GM23338 (cell line): ENCODE measurements at regions not wholly inside any gene's neighbourhood (a gene's known extent, or its start where the extent isn't known, plus 50 kb on each side); places are given as distances from the start of the nearest gene placed in this dataset.
A peak's percentile ranks its signal among the peaks of the same experiment; 100 is the strongest.

ENCODE experiments used
- ATAC-seq: fragments of 200-7000 bp; cut with Tn5 transposase; 3 replicates; pipeline ENCODE4 v1.9.1; 2020
- DNase-seq: peaks from one replicate; pipeline ENCODE4 v3.0.0-alpha.2; 2015; ENCODE audit warnings: low spot score
- H2AFZ ChIP-seq: fragments of 200-600 bp; sonication (generic); 2 replicates; pipeline ENCODE4 v1.8.0; 2016; ENCODE audit warnings: antibody characterized with exemption, mild to moderate bottlenecking, moderate library complexity
- H3F3A ChIP-seq: fragments of 200-600 bp; sonication (generic); replicated peaks from 2 replicates; pipeline ENCODE4 v1.8.0; 2017; ENCODE audit warnings: antibody characterized with exemption, mixed run types, low read depth
- H3K27ac ChIP-seq: fragments of 200-600 bp; sonication (generic); 2 replicates; pipeline ENCODE4 v1.6.1; 2016; ENCODE audit warnings: low read depth
- H3K27me3 ChIP-seq: fragments of 200-600 bp; sonication (generic); 2 replicates; pipeline ENCODE4 v1.8.0; 2016; ENCODE audit warnings: mild to moderate bottlenecking, mixed run types, moderate library complexity; ENCODE audit not compliant: insufficient read depth
- H3K36me3 ChIP-seq: fragments of 200-600 bp; sonication (generic); 2 replicates; pipeline ENCODE4 v1.8.0; 2016; ENCODE audit warnings: mild to moderate bottlenecking; ENCODE audit not compliant: insufficient read depth
- H3K4me1 ChIP-seq: fragments of 200-600 bp; sonication (generic); 2 replicates; pipeline ENCODE4 v1.8.0; 2016; ENCODE audit warnings: mild to moderate bottlenecking, moderate library complexity; ENCODE audit not compliant: insufficient read depth
- H3K4me2 ChIP-seq: fragments of 200-600 bp; sonication (generic); 2 replicates; pipeline ENCODE4 v1.7.1; 2017; ENCODE audit warnings: mixed run types
- H3K4me3 ChIP-seq: fragments of 200-600 bp; sonication (generic); 2 replicates; pipeline ENCODE4 v1.6.1; 2016; ENCODE audit warnings: mixed run types
- H3K79me2 ChIP-seq: fragments of 200-600 bp; sonication (generic); replicated peaks from 2 replicates; pipeline ENCODE4 v1.8.0; 2017; ENCODE audit warnings: mild to moderate bottlenecking; ENCODE audit not compliant: insufficient read depth
- H3K9me2 ChIP-seq: fragments of 200-600 bp; sonication (generic); 2 replicates; pipeline ENCODE4 v1.8.0; 2017; ENCODE audit not compliant: insufficient read depth
- H4K20me1 ChIP-seq: fragments of 200-600 bp; sonication (generic); replicated peaks from 2 replicates; pipeline ENCODE4 v1.8.0; 2017; ENCODE audit warnings: mild to moderate bottlenecking; ENCODE audit not compliant: insufficient read depth
- H3K27ac Mint-ChIP-seq: 2 replicates; pipeline ENCODE4 v1.8.0; 2020; ENCODE audit warnings: inconsistent platforms, mild to moderate bottlenecking, moderate library complexity, mixed read lengths
- H3K27me3 Mint-ChIP-seq: 3 replicates; pipeline ENCODE4 v1.8.0; 2022; ENCODE audit warnings: low read depth, mild to moderate bottlenecking, moderate library complexity, mixed read lengths, inconsistent platforms; ENCODE audit not compliant: insufficient read depth, poor library complexity
- H3K36me3 Mint-ChIP-seq: 3 replicates; pipeline ENCODE4 v1.8.0; 2021; ENCODE audit warnings: low read depth, mild to moderate bottlenecking, inconsistent platforms, moderate library complexity, mixed read lengths
- H3K4me1 Mint-ChIP-seq: 3 replicates; pipeline ENCODE4 v1.8.0; 2020; ENCODE audit warnings: mild to moderate bottlenecking, inconsistent platforms, mixed read lengths
- H3K4me3 Mint-ChIP-seq: 3 replicates; pipeline ENCODE4 v1.8.0; 2021; ENCODE audit warnings: moderate library complexity, mild to moderate bottlenecking, inconsistent platforms, mixed read lengths
- H3K9me3 Mint-ChIP-seq: 3 replicates; pipeline ENCODE4 v1.8.0; 2020; ENCODE audit warnings: moderate library complexity, mild to moderate bottlenecking, inconsistent platforms, mixed read lengths
- EZH2phosphoT487 ChIP-seq: fragments of 200-600 bp; sonication (generic); IDR thresholded peaks from one replicate; pipeline ENCODE4 v1.8.1; 2018; ENCODE audit warnings: antibody characterized with exemption; ENCODE audit not compliant: unreplicated experiment
- JUNB ChIP-seq: IDR thresholded peaks from one replicate; pipeline ENCODE4 v1.6.1; 2016; ENCODE audit warnings: antibody characterized with exemption; ENCODE audit not compliant: unreplicated experiment
- NANOG ChIP-seq: IDR thresholded peaks from 2 replicates; pipeline ENCODE4 v1.6.1; 2016; ENCODE audit warnings: antibody characterized with exemption, borderline replicate concordance
- POLR2AphosphoS5 ChIP-seq: IDR thresholded peaks from 2 replicates; pipeline ENCODE4 v1.6.1; 2016; ENCODE audit warnings: antibody characterized with exemption, low read depth
- ZNF331 ChIP-seq: fragments of 250-450 bp; sonication (Bioruptor Pico); IDR thresholded peaks from 2 replicates; pipeline ENCODE4 v1.5.0; 2020; ENCODE audit warnings: low read depth, mild to moderate bottlenecking, moderate library complexity
- TF ChIP-seq, protein P1 (sequence below): IDR thresholded peaks from 2 replicates; pipeline ENCODE4 v1.6.1; 2016; ENCODE audit warnings: antibody characterized with exemption
- TF ChIP-seq, protein P2 (sequence below), 2 experiments: fragments of 200-600 bp in 1 of 2; sonication (generic) in 1 of 2; conservative IDR thresholded peaks; 2 replicates each; pipeline versions ENCODE4 v1.5.1 to v1.6.1; 2016 to 2017; ENCODE audit warnings: antibody characterized with exemption in 2 of 2, low read depth in 2 of 2, mild to moderate bottlenecking in 2 of 2, moderate library complexity in 1 of 2
- TF ChIP-seq, protein P3 (sequence below): fragments of 250-450 bp; sonication (Bioruptor Pico); IDR thresholded peaks from 2 replicates; pipeline ENCODE4 v1.5.0; 2020; ENCODE audit warnings: mild to moderate bottlenecking, moderate library complexity

GRCh38 chr7:33742999-33743587 lies 162.2 kb upstream of the BMPER start:
- Histone ChIP-seq H3K4me1 (no peaks in the 10 kb centered on the region), H3K36me3 (no peaks in the 10 kb centered on the region), H3K4me2 (peak overlapping the region; percentile 19; the same call in 1 of the 2 replicates), H4K20me1 (no peaks in the 10 kb centered on the region), H2AFZ (no peak overlapping the region), H3K79me2 (no peaks in the 10 kb centered on the region), H3K27me3 (no peaks in the 10 kb centered on the region), H3K27ac (0 out of 2 replicates have a peak overlapping the region, but pooled peaks have one; percentile 6), H3K9me2 (no peaks in the 10 kb centered on the region; the same call in 1 of the 2 replicates), H3K4me3 (no peak overlapping the region), H3F3A (no peaks in the 10 kb centered on the region)
- peaks cover 4% of the 10 kb centered on the region for H3K27me3 Mint-ChIP-seq
- H3K27ac Mint-ChIP-seq, result no peak overlapping the region
- ATAC-seq (no peak), DNase-seq (no peak)
- no peak overlapping the region for H3K4me3 Mint-ChIP-seq
- H3K36me3 Mint-ChIP-seq, result no peaks in the 10 kb centered on the region
- H3K9me3 Mint-ChIP-seq, result no peaks in the 10 kb centered on the region
- H3K4me1 Mint-ChIP-seq, result peaks cover 9% of the 10 kb centered on the region; the same call in 2 of the 3 replicates
- TF ChIP-seq JUNB, result no peak
- TF ChIP-seq NANOG, result no peak
- TF ChIP-seq, protein P1, sequence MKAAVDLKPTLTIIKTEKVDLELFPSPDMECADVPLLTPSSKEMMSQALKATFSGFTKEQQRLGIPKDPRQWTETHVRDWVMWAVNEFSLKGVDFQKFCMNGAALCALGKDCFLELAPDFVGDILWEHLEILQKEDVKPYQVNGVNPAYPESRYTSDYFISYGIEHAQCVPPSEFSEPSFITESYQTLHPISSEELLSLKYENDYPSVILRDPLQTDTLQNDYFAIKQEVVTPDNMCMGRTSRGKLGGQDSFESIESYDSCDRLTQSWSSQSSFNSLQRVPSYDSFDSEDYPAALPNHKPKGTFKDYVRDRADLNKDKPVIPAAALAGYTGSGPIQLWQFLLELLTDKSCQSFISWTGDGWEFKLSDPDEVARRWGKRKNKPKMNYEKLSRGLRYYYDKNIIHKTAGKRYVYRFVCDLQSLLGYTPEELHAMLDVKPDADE, result no peak
- no peak for TF ChIP-seq ZNF331 (CRISPR knock-in tag)
- no peak for TF ChIP-seq POLR2AphosphoS5
- no peak for TF ChIP-seq EZH2phosphoT487
- TF ChIP-seq, protein P2, sequence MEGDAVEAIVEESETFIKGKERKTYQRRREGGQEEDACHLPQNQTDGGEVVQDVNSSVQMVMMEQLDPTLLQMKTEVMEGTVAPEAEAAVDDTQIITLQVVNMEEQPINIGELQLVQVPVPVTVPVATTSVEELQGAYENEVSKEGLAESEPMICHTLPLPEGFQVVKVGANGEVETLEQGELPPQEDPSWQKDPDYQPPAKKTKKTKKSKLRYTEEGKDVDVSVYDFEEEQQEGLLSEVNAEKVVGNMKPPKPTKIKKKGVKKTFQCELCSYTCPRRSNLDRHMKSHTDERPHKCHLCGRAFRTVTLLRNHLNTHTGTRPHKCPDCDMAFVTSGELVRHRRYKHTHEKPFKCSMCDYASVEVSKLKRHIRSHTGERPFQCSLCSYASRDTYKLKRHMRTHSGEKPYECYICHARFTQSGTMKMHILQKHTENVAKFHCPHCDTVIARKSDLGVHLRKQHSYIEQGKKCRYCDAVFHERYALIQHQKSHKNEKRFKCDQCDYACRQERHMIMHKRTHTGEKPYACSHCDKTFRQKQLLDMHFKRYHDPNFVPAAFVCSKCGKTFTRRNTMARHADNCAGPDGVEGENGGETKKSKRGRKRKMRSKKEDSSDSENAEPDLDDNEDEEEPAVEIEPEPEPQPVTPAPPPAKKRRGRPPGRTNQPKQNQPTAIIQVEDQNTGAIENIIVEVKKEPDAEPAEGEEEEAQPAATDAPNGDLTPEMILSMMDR (conservative IDR thresholded peaks at IDR 0.05; ENCODE audit: low read depth in 2 of 2), result no peak
- TF ChIP-seq, protein P3, sequence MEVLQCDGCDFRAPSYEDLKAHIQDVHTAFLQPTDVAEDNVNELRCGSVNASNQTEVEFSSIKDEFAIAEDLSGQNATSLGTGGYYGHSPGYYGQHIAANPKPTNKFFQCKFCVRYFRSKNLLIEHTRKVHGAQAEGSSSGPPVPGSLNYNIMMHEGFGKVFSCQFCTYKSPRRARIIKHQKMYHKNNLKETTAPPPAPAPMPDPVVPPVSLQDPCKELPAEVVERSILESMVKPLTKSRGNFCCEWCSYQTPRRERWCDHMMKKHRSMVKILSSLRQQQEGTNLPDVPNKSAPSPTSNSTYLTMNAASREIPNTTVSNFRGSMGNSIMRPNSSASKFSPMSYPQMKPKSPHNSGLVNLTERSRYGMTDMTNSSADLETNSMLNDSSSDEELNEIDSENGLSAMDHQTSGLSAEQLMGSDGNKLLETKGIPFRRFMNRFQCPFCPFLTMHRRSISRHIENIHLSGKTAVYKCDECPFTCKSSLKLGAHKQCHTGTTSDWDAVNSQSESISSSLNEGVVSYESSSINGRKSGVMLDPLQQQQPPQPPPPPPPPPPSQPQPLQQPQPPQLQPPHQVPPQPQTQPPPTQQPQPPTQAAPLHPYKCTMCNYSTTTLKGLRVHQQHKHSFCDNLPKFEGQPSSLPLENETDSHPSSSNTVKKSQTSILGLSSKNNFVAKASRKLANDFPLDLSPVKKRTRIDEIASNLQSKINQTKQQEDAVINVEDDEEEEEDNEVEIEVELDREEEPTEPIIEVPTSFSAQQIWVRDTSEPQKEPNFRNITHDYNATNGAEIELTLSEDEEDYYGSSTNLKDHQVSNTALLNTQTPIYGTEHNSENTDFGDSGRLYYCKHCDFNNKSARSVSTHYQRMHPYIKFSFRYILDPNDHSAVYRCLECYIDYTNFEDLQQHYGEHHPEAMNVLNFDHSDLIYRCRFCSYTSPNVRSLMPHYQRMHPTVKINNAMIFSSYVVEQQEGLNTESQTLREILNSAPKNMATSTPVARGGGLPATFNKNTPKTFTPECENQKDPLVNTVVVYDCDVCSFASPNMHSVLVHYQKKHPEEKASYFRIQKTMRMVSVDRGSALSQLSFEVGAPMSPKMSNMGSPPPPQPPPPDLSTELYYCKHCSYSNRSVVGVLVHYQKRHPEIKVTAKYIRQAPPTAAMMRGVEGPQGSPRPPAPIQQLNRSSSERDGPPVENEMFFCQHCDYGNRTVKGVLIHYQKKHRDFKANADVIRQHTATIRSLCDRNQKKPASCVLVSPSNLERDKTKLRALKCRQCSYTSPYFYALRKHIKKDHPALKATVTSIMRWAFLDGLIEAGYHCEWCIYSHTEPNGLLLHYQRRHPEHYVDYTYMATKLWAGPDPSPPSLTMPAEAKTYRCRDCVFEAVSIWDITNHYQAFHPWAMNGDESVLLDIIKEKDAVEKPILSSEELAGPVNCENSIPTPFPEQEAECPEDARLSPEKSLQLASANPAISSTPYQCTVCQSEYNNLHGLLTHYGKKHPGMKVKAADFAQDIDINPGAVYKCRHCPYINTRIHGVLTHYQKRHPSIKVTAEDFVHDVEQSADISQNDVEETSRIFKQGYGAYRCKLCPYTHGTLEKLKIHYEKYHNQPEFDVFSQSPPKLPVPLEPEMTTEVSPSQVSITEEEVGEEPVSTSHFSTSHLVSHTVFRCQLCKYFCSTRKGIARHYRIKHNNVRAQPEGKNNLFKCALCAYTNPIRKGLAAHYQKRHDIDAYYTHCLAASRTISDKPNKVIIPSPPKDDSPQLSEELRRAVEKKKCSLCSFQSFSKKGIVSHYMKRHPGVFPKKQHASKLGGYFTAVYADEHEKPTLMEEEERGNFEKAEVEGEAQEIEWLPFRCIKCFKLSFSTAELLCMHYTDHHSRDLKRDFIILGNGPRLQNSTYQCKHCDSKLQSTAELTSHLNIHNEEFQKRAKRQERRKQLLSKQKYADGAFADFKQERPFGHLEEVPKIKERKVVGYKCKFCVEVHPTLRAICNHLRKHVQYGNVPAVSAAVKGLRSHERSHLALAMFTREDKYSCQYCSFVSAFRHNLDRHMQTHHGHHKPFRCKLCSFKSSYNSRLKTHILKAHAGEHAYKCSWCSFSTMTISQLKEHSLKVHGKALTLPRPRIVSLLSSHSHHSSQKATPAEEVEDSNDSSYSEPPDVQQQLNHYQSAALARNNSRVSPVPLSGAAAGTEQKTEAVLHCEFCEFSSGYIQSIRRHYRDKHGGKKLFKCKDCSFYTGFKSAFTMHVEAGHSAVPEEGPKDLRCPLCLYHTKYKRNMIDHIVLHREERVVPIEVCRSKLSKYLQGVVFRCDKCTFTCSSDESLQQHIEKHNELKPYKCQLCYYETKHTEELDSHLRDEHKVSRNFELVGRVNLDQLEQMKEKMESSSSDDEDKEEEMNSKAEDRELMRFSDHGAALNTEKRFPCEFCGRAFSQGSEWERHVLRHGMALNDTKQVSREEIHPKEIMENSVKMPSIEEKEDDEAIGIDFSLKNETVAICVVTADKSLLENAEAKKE (CRISPR knock-in tag), result no peak
